Kidney capillary endothelial cell (primary cell): ENCODE measurements at regions not wholly inside any gene's neighbourhood (a gene's known extent, or its start where the extent isn't known, plus 50 kb on each side); places are given as distances from the start of the nearest gene placed in this dataset.
A peak's percentile ranks its signal among the peaks of the same experiment; 100 is the strongest.

Experiments used
- DNase-seq: peaks from one replicate; pipeline ENCODE4 v3.0.0-alpha.2; 2018; ENCODE audit warnings: low spot score

DNA sequence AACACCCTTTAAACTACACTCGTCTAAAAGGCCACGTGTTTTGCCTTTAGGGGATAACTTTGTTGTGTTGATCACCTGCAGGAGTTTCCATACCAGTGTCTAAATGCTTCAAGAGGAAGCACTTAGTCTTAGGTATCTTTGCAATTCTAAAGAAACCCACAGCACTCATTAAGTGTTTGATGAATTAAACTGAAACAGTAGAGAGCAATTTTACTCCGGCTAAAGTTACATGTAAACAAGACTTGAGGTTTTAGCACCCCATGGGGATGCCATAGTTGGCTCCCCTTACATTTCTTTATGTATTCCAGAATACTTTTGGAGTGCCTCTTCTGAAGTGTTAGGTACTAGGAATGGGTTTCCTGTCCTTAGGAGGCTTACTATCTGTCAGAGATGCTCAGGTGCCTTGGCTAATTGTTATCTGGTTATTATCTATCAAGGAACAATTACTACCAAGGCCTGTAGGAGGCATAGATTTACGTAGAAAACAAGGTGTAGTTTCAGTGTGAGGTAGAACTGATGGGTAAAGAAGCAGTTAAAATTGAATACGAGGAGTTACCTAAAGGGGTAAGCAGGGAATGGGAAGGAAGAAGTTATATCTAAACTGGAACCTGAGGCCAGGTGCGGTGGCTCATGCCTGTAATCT lies 176.8 kb upstream of the SAMSN1 start:
- DNase-seq, result no peak

DNA sequence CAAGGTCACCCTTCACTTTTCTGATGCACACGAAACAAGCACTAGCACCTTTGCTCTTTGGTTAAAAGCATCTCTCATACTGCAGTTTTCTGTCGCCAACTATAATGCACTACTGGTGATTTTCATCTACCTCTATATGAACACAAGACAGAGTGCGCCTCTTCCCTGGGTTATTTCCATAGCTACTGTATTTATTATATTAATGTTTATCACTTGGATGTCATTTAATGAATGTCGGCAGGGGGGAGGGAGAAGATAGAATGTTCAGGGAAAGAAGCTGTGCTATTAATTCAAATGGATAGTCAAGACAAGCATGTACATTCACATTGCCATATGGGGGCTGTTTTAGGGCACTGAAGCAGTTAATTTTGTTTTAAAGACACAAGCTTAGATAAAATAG lies 174.1 kb upstream of the SAMSN1 start:
- no peak for DNase-seq

DNA sequence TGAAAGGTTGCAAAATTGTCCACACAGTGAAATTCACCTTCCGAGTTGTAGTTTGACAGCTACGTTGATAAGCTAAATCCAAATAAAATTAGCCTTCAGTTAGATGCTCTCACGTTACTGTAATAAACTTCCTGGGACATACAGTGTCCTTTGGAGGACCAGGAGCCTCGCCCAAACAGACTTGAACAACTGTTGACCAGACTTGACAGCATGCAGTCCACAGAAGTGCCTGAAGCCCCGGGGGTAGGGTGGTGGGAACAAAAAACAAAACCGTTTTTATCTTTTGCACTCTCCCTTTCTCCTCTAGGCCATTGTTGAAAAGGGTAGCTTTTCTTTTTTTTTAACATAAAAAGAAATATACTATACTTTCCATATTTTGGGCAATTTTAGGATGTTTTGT lies 172.8 kb upstream of the SAMSN1 start:
- no peak for DNase-seq

DNA sequence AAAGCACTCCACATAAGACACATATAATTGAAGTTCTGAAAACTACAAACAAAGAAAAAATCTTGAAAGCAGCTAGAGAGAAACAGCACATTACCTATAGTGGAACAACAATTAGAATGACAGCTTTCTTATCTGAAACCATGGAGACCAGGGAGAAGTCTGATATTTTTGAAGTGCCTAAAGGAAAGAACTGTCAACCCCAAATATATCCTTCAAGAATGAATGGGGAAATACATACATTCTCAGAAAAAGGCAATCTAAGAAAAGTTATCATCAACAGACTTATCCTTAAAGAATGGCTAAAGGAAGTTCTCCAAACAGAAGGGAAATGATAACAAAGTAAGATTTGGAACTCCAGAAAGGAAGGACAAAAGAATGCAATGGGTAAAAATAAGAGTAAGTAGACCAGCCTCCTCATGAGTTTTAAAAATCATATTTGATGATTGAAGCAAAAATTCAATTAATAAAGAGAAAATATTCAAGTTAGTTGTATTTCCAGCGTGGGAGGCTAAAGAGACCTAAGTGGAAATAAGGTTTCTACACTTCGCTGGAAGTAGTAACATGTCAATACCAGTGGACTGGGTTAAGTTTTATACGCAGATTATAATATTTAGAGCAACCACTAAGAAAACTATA lies 170.8 kb upstream of the SAMSN1 start:
- DNase-seq, result no peak

DNA sequence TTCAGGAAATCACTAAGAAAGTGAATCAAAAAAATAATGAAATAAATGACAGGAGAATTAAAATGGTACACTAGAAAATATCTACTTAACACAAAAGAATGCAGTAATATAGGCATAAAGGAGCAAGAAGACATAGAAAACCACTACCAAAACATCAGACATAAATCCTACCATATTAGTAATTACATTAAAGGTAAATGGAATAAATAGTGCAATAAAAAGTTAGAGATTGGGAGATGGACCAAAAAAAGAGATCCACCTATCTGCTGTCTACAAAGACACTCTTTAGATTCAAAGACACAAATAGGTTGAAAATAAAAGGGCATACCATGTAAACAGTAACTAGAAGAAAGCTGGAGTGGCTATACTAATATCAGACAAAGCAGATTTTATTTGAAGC lies 167.0 kb upstream of the SAMSN1 start:
- DNase-seq, result no peak

- peak; percentile 6 for DNase-seq
Measured at GRCh38 chr21:14712121-14712715, 166.1 kb upstream of the SAMSN1 start.

DNA sequence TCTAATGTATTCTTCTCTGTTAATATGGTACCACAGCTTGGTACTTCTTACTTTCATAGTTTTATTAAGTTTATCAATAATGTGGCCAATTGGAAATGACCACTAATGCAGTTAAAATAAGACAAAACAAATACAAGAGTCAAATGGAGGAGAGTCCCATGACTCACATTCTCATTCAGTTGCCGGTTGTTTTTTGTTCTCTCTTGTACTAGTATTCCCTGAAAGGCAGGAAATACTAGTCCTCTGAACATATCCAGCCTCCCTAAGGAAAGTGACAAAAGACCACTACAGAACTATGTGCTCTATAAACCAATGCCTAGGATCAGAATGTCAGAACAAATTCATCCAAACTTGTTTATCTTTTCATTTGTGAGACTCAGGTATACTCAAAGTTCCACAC lies 165.2 kb upstream of the SAMSN1 start:
- no peak for DNase-seq

DNA sequence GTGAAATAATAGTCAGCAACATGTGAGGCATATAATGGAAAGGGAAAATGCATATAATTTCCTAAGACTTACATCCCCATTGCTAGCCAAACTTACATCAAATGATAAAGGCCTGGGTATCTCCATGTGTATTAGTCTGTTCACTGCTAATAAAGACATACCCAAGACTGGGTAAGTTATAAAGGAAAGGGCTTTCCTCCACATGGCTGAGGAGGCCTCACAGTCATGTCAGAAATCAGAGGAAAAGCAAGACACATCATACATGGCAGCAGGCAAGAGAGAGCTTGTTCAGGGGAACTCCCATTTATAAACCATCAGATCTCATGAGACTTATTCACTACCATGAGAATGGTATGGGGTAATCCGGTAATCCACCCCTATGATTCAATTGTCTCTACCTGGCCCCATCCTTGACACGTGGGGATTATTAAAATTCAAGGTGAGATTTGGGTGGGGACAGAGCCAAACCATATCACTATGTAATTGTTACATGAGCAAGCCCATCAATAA lies 161.5 kb upstream of the SAMSN1 start:
- DNase-seq, result no peak

DNA sequence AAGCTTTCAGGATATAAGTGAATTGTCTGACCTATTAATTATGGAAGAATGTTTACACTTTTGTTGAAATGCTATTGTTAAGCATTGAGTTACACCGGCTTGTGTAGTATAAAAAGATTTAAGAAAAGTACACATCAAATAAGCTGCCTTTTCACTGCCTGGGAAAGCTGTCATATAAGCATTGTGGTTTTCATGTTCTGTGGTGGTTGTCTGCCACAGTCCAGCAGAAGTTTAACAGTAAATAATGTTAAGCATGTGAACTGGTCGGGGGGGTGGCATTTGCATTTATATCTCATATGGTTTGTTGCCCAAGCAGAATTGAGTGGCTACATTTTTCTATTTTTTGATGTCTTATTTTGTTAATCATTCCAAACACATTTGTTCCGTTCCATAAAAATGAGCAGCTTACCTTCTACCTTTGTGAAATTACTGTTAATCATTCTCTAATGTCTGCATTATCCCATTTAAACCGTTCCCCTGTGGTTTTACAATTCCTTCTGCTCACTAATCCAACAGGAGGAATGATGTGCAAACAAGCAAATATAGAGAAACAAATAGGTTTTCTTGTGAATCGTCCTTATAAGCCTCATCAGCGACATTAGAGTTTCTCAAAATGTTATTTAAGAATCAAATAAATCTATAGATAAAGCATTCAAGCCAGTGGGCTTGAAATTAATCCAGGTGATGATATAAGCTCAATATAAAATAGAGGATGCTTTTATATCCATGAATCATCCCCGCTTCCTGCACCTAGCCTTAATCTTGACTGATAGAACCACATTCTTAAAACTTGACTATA lies 160.8 kb upstream of the SAMSN1 start:
- DNase-seq, result no peak

DNA sequence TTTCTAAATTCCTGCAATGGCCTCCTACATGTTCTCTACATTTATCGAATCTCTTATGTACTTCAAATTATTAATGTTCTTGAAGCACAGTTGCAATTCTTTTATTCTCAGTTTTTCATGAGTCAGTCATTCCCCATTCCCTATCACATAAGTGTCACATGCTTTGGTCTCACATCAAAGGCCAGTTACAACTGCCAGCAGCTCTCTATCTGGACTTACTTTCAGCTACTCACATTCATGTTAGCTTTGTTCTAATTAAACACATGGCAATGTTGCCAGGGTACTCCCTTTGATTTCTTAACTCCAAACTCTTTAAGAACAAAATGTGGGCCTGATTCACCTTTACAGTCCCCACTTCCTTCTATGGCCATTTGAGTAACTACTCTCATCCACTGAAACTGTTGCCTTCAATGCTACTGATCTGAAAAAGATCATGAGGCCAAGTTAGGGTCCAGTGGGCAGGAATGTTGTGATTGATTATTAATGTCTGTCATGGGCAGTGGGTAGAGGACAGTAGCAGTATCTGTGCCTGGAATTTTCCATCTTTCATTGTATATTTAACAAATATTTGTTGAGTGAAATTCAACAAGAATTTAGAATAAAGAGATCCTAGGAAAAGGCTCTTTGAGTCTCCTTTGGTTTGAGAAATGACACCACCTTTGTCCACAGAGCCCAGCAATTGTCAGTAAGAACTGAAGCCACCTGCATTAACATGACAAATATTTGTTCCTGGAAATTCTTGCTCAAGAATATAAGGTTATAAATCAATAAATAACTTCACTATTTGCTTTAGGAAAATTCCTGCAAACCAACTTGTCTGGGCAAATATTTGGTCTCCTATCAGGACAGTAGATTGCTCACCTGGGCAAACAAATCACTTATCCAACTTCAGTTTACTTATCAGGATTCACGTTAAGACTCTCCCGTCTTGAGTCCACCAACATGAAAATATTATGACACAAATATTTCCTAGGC lies 153.6 kb upstream of the SAMSN1 start:
- DNase-seq, result no peak

DNA sequence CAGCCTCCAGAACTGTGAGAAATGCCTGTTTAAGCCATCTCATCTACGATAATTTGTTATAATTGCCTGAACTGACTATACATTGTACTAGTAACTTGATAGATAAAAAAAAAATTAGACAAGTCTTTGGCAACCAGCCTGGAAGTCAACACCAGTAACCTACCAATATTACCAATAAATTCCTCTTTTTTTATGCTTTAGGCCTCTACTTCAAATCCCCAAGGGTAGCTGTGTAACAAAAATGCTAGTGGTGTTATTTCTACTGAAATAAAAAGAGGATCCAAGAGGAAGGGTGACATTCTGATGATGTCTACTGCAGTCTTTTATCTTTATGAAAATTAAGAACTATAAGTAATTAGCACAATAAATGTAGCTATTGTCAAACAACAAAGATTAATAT lies 151.7 kb upstream of the SAMSN1 start:
- no peak for DNase-seq

DNA sequence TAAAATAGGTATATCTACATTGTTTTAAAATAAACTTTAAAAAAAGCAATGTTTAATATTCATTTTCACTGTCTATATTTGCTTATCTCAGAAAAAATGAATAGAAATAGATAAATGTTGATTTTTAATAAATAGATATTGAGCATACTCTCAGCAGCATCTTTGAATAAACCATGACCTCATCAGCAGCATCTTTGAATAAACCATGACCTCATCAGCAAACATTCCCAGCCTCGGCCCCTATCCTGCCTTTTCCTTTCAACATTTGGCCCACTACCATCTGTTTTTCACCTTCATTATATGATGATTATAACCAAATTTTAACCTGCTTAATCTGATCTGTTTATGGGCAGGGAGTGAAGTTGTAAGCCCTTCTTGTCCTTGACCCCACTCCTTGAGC lies 148.7 kb upstream of the SAMSN1 start:
- DNase-seq, result no peak

- DNase-seq, result no peak
Measured at GRCh38 chr21:14693997-14694396, 147.9 kb upstream of the SAMSN1 start.

DNA sequence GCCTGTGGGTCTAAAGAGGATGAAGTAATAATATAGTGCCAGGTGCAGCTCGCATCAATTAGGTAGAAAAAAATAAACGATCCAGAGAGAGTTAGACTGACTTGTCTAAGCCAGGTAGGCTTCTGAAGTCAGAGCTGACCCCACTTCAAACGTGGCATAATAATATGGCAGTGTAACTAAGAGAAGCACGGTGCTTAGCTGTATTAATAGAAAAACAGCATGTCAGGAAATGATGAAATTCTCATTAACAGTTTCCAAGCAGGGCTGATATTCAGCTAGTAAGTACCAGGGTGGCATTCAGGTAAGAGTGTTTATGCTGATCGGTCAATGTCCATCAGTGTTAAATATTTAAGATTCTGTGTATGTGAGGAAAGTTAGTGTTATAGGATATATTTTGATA lies 145.8 kb upstream of the SAMSN1 start:
- no peak for DNase-seq

GRCh38 chr21:14690886-14691285 lies 144.8 kb upstream of the SAMSN1 start:
- DNase-seq, result no peak

DNA sequence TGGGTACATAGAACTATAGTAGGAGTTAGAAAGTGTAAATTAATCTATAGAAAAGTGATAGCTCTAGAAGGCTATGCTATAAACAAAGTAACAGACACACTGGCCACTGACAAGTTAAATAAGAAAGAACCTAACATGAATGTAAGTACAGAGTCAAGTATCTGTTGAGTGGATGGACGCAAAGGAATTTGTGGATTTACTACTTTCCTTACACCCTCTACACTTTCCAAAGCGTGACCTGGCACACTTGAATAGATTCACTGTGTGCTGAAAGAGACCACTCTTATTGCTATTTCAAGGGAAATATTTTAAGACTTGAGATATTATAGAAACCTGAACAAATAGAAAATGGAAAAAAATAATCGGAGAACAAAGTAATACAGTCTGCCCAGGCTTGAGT lies 142.8 kb upstream of the SAMSN1 start:
- DNase-seq, result no peak

DNA sequence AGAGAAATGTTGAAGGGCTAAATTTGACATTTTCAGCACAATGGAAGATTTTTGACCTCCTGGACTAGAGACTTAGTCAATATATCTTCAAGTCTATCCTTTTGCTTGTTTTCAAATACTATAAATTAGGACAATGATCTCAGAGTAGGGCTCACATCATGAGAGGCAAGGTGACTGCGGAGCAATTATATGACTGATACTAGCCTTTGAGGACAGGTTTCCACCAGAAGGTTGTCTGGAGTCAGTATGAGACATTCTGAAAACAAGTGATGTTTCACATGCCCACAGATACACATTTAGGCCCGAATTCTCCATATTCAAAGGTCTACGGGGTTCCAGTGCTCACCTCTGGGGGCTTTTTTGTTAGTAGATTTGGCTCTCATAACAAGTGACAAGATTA lies 142.3 kb upstream of the SAMSN1 start:
- DNase-seq, result no peak

GRCh38 chr21:14687268-14687625 lies 141.1 kb upstream of the SAMSN1 start:
- no peak for DNase-seq

DNA sequence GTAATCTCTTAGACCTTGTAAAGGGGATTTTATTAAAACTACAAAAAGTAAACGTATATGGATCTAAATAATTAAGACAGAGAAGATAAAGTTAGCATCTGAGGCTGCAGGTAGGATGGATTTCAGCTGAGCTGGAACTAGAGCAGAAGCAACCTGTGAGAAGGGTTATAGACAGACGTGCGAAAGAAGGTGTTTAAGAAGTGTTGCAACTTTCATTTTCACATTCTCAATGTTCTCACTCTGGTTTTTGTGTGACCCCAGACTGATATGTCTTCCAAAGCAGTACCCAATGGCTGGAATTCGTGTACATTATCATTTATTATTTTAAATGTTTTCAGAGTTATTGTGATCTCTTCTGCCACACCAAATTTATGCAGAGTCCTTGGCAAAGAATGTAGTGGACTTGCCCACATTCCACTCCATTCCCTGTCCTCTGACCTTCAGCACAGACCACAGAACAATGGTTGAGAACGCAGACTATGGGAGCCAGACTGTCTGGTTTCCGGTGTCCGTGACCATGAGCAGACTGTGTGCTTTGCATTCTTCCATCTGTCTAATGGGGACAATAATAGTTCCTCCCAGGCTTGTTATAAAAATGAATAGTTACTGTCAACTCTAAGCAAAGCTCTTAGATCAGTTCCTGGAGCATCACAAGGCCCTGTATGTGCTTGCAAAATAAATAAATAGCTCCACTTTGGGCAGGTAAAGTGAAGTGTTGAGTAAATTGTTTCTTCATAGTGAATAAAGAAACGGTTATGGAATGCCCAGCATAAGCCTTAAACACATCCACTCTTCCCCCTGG lies 140.6 kb upstream of the SAMSN1 start:
- DNase-seq, result no peak

- DNase-seq, result no peak
Measured at GRCh38 chr21:14685568-14685967, 139.5 kb upstream of the SAMSN1 start.

GRCh38 chr21:14684071-14684470 lies 138.0 kb upstream of the SAMSN1 start:
- DNase-seq, result no peak
